ENCODE measurements at regions not wholly inside any gene's neighbourhood (a gene's known extent, or its start where the extent isn't known, plus 50 kb on each side); places are given as distances from the start of the nearest gene placed in this dataset.

- DNase-seq (ENCODE audit: low read depth in 1 of 2, low spot score in 1 of 2), result no peak
- Histone ChIP-seq H3K27me3 (ENCODE audit: insufficient read depth, poor library complexity, severe bottlenecking) (no peaks in the 10 kb centered on the region), H3K4me3 (replicated peaks; ENCODE audit: insufficient read depth, low read length) (no peak overlapping the region), H3K27ac (replicated peaks) (no peak overlapping the region)
- TF ChIP-seq GABPA (IDR thresholded peaks at IDR 0.05; ENCODE audit: low read depth) (no peak), CTCF (IDR thresholded peaks at IDR 0.05; ENCODE audit: insufficient read depth, low read length) (no peak), REST (IDR thresholded peaks at IDR 0.05; ENCODE audit: insufficient replicate concordance, low read depth) (no peak), POLR2AphosphoS5 (IDR thresholded peaks at IDR 0.05; ENCODE audit: low read depth) (no peak), SPI1 (IDR thresholded peaks at IDR 0.05; ENCODE audit: borderline replicate concordance, low read depth) (no peak)
Observed at GRCh38 chr6:71205336-71205956, 83.2 kb upstream of the OGFRL1 start.

- no peaks in the 10 kb centered on the region for H3K27me3 ChIP-seq (ENCODE audit: insufficient read depth, poor library complexity, severe bottlenecking)
- TF ChIP-seq SPI1 (IDR thresholded peaks at IDR 0.05; ENCODE audit: borderline replicate concordance, low read depth) (no peak), POLR2AphosphoS5 (IDR thresholded peaks at IDR 0.05; ENCODE audit: low read depth) (no peak), GABPA (IDR thresholded peaks at IDR 0.05; ENCODE audit: low read depth) (no peak), REST (IDR thresholded peaks at IDR 0.05; ENCODE audit: insufficient replicate concordance, low read depth) (no peak), CTCF (IDR thresholded peaks at IDR 0.05; ENCODE audit: insufficient read depth, low read length) (no peak)
- H3K4me3 ChIP-seq (replicated peaks; ENCODE audit: insufficient read depth, low read length), result no peak overlapping the region
- no peak for DNase-seq (ENCODE audit: low read depth in 1 of 2, low spot score in 1 of 2)
- no peak overlapping the region for H3K27ac ChIP-seq (replicated peaks)
Observed at GRCh38 chr6:71206089-71206488, 82.5 kb upstream of the OGFRL1 start.

- Histone ChIP-seq H3K27me3 (ENCODE audit: insufficient read depth, poor library complexity, severe bottlenecking) (no peaks in the 10 kb centered on the region), H3K27ac (replicated peaks) (no peak overlapping the region), H3K4me3 (replicated peaks; ENCODE audit: insufficient read depth, low read length) (no peak overlapping the region)
- TF ChIP-seq POLR2AphosphoS5 (IDR thresholded peaks at IDR 0.05; ENCODE audit: low read depth), result no peak
- TF ChIP-seq GABPA (IDR thresholded peaks at IDR 0.05; ENCODE audit: low read depth), result no peak
- no peak for TF ChIP-seq SPI1 (IDR thresholded peaks at IDR 0.05; ENCODE audit: borderline replicate concordance, low read depth)
- TF ChIP-seq REST (IDR thresholded peaks at IDR 0.05; ENCODE audit: insufficient replicate concordance, low read depth), result no peak
- no peak for TF ChIP-seq CTCF (IDR thresholded peaks at IDR 0.05; ENCODE audit: insufficient read depth, low read length)
- no peak for DNase-seq (ENCODE audit: low read depth in 1 of 2, low spot score in 1 of 2)
Observed at GRCh38 chr6:71209206-71209605, 79.4 kb upstream of the OGFRL1 start.

Measured in HL-60 (cell line).